ENCODE measurements at regions not wholly inside any gene's neighbourhood (a gene's known extent, or its start where the extent isn't known, plus 50 kb on each side); places are given as distances from the start of the nearest gene placed in this dataset.
"Not testable (repeated sequence)": the region's sequence is repeated elsewhere in the genome, so short reads cannot be mapped to it uniquely, and the experiment has no call there.

DNA sequence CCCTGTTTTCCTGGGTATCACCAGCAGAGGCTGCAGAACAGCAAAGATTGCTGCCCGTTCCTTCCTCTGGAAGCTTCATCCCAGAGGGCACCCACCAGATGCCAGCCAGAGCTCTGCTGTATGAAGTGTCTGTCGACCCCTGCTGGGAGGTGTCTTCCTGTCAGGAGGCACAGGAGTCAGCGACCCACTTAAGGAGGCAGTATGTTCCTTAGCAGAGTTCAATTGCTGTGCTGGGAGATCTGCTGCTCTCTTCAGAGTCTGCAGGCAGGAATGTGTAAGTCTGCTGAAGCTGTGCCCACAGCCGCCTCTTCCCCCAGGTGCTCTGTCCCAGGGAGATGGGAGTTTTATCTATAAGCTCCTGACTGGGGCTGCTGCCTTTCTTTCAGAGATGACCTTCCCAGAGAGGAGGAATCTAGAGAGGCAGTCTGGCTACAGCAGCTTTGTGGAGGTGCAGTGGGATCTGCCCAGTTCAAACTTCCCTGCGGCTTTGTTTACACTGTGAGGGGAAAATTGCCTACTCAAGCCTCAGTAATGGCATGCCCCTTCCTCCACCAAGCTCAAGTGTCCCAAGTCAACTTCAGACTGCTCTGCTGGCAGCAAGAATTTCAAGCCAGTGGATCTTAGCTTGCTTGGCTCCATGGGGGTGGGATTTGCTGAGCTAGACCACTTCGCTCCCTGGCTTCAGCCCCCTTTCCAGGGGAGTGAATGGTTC lies 100.6 kb downstream of the TMEM168 start:
- FAIRE-seq, result not testable (repeated sequence)

DNA sequence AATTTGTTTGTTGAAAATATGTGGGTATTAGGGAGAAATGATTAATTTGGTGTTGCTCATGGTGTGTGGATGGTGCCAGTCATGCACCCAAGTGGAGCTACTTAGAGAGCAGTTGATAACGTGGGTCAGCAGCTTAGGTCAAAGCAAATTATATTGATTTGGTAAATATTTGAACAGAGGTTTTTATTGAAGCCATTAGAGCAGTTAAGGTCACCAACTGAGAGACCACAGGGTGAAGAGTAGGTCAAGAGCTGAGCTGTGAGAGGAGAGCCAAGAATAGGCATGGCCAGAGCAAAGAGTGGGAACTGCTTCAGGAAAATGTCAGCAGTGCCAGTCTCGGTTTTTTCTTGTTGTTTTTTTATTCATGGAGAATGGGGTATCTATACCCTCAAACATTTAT lies 97.9 kb downstream of the TMEM168 start:
- FAIRE-seq, result no peak

DNA sequence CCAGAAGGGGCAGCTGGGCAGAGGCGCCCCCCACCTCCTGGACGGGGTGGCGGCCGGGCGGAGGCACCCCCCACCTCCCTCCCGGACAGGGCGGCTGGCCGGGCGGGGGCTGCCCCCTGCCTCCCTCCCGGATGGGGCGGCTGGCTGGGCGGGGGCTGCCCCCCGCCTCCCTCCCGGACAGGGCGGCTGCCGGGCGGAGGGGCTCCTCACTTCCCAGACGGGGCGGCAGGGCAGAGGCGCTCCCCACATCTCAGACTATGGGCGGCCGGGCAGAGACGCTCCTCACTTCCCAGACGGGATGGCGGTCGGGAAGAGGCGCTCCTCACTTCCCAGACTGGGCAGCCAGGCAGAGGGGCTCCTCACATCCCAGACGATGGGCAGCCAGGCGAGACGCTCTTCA lies 93.0 kb downstream of the TMEM168 start:
- FAIRE-seq, result not testable (repeated sequence)

DNA sequence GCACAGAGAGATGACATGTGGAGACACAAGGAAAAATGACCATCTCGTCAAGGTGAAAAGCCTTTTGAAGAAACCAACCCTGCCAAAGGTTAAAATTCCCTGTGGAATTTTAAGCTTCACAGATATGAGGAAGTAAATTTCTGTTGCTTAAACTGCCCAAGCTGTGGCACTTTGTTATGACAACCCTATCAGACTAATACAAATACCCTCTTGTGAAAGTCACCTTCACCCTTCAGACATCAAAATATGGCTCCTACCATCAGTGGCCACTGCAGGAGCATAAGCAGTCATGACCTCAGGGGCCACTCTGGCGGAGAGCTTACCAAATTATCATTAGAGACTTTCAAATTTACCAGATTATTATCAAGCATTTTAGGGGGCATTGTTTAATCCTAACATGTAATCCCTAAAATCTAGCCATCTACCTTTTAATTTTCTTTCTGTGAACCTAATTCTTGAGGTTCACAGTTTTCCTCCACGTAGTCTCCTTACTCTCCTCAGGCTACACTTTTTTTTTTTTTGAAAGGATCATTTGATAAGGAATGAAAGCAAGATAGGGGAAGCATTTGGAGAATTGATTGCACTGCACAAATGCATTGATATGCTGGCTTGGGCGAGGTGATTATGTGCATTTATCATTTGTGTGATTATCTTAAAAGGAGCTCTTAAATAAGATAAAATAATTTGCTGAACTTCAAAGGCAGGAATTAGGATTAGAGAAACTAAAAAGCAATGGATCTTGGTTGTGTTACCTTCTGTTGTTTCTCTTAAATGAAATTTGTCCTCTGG lies 90.3 kb downstream of the TMEM168 start:
- no peak for FAIRE-seq

DNA sequence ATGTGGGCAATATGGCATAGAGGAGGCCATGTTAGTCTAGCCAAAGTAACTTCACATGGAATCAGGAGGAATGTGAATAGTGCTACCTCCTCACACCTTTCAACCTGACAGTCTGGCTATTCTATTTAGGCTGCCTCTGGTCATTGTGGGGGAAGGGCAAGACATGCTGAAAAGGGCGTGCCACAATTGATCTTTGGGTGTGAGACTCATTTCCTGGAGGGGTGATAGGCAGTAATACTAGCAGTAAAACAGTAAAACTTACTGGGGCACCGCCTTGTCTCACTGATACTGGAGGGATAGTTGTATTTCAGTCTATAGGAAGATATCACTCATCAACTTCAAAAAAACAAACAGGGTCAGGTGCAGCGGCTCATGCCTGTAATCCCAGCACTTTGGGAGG lies 88.7 kb downstream of the TMEM168 start:
- FAIRE-seq, result peak; percentile 78

DNA sequence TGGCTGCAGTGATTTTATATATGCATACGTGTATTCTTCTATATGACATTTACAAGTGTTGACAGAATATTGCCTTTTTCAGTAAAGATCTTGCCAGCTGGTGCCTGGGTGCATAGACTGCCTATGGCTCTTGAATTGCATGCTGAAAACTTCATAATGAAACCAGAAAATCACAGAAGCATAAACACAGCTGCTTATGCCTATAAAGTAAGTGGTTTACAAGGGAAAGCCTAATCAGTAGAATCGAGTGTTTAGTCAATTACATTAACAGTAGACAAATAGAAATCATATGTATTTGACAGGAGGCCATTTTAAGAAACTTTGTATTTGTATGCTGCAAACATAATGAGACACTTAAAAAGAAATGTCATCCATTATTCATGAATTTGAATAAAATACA lies 82.5 kb downstream of the TMEM168 start:
- no peak for FAIRE-seq

DNA sequence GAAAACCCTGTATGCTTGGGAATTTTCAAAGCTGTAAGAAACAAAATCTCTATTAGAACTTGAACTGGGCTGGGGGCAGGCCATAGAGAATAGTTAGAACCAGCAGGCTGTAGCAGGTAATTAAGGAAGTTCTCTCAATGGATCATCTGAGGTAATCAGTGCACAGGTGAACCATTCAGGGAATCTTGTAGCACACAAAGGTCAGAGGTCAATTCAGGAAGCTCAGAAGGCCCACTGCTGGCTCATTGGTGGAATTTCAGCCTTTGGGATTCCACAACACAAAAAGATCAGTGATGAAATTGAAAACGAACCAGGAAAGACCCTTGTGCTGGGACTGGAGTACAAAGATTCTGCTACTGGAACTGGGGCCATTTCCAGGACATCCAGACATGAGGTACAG lies 82.0 kb downstream of the TMEM168 start:
- no peak for FAIRE-seq
